GM12873 (cell line): ENCODE measurements at regions not wholly inside any gene's neighbourhood (a gene's known extent, or its start where the extent isn't known, plus 50 kb on each side); places are given as distances from the start of the nearest gene placed in this dataset.

Experiments
- CTCF ChIP-seq: IDR thresholded peaks from 2 replicates; pipeline ENCODE4 v1.5.1; 2012; ENCODE audit warnings: low read depth, mild to moderate bottlenecking, moderate library complexity, low read length, control low read depth; ENCODE audit not compliant: insufficient read depth; ENCODE audit errors: missing control alignments

GRCh38 chr7:46478046-46478445, 557.0 kb upstream of the IGFBP3 start:
- no peak for TF ChIP-seq CTCF

GRCh38 chr7:46468753-46469356, 547.8 kb upstream of the IGFBP3 start:
- no peak for TF ChIP-seq CTCF

GRCh38 chr7:46463170-46463569, 542.1 kb upstream of the IGFBP3 start:
- no peak for TF ChIP-seq CTCF

GRCh38 chr7:46461334-46461777, 540.3 kb upstream of the IGFBP3 start:
- no peak for TF ChIP-seq CTCF

GRCh38 chr7:46459942-46460341, 538.9 kb upstream of the IGFBP3 start:
- TF ChIP-seq CTCF = no peak

GRCh38 chr7:46454816-46455215, 533.7 kb upstream of the IGFBP3 start:
- TF ChIP-seq CTCF = no peak

- TF ChIP-seq CTCF = no peak
These were observed 531.6 kb upstream of the IGFBP3 start for GRCh38 chr7:46452561-46453135.
